NCI-H2196 (cell line): ENCODE measurements at regions not wholly inside any gene's neighbourhood (a gene's known extent, or its start where the extent isn't known, plus 50 kb on each side); places are given as distances from the start of the nearest gene placed in this dataset.

ENCODE experiments used
- DNase-seq: peaks from one replicate; lab custom pipeline; 2025; ENCODE audit not compliant: unreplicated experiment; lab: John Stamatoyannopoulos, UW

GRCh38 chr2:176668912-176669311 lies 399.7 kb downstream of the MTX2 start:
- DNase-seq = no peak

GRCh38 chr2:176669398-176670174 lies 400.3 kb downstream of the MTX2 start:
- no peak for DNase-seq

GRCh38 chr2:176675271-176675949 lies 406.2 kb downstream of the MTX2 start:
- DNase-seq = no peak

GRCh38 chr2:176677746-176678265 lies 408.6 kb downstream of the MTX2 start:
- DNase-seq = no peak

- DNase-seq = no peak
Measured at GRCh38 chr2:176678571-176678970, 409.3 kb downstream of the MTX2 start.

- no peak for DNase-seq
Measured at GRCh38 chr2:176679061-176679669, 409.9 kb downstream of the MTX2 start.

- DNase-seq = no peak
Measured at GRCh38 chr2:176680916-176681516, 411.8 kb downstream of the MTX2 start.

GRCh38 chr2:176681584-176682115 lies 412.4 kb downstream of the MTX2 start:
- no peak for DNase-seq

GRCh38 chr2:176682278-176682677 lies 413.0 kb downstream of the MTX2 start:
- no peak for DNase-seq

GRCh38 chr2:176683618-176684111 lies 414.4 kb downstream of the MTX2 start:
- DNase-seq = no peak

- no peak for DNase-seq
Measured at GRCh38 chr2:176685908-176686307, 416.7 kb downstream of the MTX2 start.

- no peak for DNase-seq
Measured at GRCh38 chr2:176686328-176686727, 417.1 kb downstream of the MTX2 start.

- no peak for DNase-seq
Measured at GRCh38 chr2:176687342-176687741, 418.1 kb downstream of the MTX2 start.

GRCh38 chr2:176687944-176688343 lies 418.7 kb downstream of the MTX2 start:
- DNase-seq = no peak

GRCh38 chr2:176689711-176690110 lies 420.5 kb downstream of the MTX2 start:
- no peak for DNase-seq

- DNase-seq = no peak
Measured at GRCh38 chr2:176691471-176691870, 422.2 kb downstream of the MTX2 start.

- no peak for DNase-seq
Measured at GRCh38 chr2:176692533-176692932, 423.3 kb downstream of the MTX2 start.

GRCh38 chr2:176699098-176699497 lies 429.9 kb downstream of the MTX2 start:
- no peak for DNase-seq

GRCh38 chr2:176699644-176700043 lies 430.4 kb downstream of the MTX2 start:
- no peak for DNase-seq

- no peak for DNase-seq
Measured at GRCh38 chr2:176702131-176702530, 432.9 kb downstream of the MTX2 start.

- no peak for DNase-seq
Measured at GRCh38 chr2:176704282-176704858, 435.1 kb downstream of the MTX2 start.
